DMS53 treated with DMSO at 0.1 percent for 48 hours (cell line): ENCODE measurements at regions not wholly inside any gene's neighbourhood (a gene's known extent, or its start where the extent isn't known, plus 50 kb on each side); places are given as distances from the start of the nearest gene placed in this dataset.
"Not testable (repeated sequence)": the region's sequence is repeated elsewhere in the genome, so short reads cannot be mapped to it uniquely, and the experiment has no call there.

Source experiments
- DNase-seq: peaks from one replicate; lab custom pipeline; 2025; ENCODE audit not compliant: unreplicated experiment; lab: John Stamatoyannopoulos, UW

- no peak for DNase-seq
These were observed 106.8 kb upstream of the GPBP1 start for GRCh38 chr5:57066924-57067596.

GRCh38 chr5:57067597-57067924 is 106.3 kb upstream of the GPBP1 start:
- no peak for DNase-seq

DNA sequence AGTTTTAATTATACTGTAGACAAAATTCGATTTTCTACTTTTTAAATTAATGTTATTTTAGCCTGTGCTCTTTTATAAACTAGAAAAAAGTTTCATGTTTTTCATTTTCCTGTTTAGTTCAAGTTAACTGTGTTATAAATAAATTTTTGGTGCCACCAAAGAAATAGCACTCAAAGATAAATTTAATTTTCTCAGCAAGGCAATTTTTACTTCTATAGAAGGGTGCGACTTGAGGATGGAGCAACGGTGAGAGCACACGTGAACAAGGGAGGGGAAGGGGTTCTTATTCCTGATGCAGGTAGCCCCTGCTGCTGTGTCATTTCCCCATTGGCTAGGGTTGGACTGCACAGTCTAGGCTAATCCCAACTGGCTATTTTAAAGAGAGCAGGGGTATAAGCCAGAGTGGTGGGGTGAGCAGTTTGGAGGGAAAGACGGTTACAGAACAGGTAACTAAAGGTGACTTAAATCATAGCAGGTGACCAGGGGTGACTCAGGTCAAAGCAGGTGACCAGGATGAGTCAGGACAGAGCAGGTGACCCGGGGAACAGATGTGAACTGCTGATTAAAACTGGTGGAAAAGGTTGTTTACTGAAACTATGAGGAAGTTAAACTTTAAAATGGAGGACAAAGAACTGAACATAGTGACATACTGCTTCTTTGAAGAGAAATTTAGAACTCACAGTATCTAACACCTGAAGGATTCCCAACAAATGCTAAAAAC is 104.6 kb upstream of the GPBP1 start:
- peak; percentile 56 for DNase-seq

- no peak for DNase-seq
These were observed 101.5 kb upstream of the GPBP1 start for GRCh38 chr5:57072218-57072892.

GRCh38 chr5:57082441-57083067 is 91.3 kb upstream of the GPBP1 start:
- peak; percentile 33 for DNase-seq

GRCh38 chr5:57085306-57086081 is 88.4 kb upstream of the GPBP1 start:
- DNase-seq: no peak

DNA sequence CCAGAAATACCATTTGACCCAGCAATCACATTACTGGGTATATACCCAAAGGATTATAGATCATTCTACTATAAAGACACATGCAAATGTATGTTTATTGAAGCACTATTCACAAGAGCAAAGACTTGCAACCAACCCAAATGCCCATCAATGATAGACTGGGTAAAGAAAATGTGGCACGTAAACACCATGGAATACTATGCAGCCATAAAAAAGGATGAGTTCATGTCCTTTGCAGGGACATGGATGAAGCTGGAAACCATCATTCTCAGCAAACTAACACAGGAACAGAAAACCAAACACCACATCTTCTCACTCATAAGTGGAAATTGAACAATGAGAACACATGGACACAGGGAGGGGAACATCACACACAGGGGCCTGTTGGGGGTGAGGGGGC is 85.9 kb upstream of the GPBP1 start:
- not testable (repeated sequence) for DNase-seq

DNA sequence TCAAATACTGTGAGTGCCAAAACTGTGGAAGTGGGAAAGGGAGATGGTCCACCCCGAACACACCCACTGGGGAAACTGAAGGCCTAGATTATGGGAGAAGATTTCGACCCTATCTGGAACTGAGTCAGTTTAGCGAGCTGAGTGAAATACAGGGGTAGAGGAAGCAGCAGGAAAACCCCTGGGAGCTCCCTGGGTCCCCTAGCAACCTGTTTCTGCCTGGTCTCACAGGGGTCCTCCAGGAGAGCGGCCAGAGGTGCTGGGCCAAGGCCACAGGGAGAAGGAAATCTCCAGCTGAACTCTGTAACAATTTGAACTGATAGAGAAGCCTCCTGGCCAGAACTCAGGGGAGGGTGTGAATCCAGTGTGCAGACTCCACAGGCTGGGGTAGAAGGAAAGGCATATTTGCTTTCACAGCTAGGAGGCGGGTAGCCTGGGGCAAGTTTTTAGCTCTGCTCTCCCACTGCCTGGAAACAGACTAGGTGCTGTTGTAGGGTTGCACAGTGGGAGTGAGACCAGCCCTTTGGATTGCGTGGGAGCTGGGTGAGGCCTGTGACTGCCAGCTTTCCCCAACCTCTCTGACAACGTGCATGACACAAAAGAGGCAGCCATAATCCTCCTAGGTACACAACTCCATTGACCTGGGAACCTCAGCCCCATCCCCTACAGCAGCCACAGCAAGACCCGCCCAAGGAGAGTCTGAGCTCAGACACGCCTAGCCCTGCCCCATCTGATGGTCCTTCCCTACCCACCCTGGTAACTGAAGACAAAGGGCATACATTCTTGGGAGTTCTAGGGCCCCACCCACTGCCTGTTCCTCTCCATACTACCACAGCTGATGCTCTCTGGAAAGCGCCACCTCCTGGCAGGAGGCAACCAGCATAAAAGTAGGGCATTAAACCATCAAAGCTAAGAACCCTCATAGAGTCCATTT is 78.8 kb upstream of the GPBP1 start:
- no peak for DNase-seq

DNA sequence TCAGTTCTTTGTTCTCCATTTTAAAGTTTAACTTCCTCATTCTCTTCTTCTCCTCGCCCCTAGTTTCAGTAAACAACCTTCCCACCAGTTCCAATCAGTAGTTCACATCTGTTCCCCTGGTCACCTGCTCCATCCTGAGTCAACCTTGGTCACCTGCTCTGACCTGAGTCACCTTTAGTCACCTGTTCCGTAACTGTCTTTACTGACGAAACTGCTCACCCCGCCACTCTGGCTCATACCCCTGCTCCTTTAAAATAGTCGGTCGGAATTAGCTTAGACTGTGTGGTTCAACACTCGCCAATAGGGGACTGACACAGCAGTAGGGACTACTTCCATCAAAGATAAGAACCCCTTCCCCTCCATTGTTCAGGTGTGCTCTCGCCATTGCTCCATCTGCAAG is 76.3 kb upstream of the GPBP1 start:
- DNase-seq: no peak

DNA sequence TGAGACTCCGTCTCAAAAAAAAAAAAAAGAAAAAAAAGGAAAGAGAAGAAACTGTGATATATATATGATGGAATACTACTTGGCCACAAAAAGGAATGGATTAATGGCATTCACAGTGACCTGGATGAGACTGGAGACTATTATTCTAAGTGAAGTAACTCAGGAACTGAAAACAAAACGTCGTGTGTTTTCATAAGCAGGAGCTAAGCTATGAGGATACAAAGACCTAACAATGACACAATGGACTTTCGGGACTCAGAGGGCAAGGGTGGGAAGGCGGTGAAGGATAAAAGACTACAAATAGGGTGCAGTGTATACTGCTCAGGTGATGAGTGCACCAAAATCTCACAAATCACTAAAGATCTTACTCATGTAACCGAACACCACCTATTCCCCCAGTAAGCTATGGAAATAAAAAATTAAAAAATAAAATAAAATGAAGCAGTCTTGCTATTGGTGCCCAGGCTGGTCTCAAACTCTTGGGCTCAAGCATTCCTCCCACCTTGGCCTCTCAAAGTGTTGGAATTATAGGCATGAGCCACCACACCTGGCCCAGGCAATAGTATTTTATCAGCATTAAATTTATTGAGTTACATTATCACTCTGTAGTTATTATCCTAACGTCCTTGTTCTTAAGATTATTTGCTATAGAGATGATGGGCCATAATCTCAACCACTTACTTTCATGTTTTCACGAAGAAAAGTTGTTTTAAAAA is 71.5 kb upstream of the GPBP1 start:
- no peak for DNase-seq

GRCh38 chr5:57102905-57103255 is 71.0 kb upstream of the GPBP1 start:
- DNase-seq: no peak

DNA sequence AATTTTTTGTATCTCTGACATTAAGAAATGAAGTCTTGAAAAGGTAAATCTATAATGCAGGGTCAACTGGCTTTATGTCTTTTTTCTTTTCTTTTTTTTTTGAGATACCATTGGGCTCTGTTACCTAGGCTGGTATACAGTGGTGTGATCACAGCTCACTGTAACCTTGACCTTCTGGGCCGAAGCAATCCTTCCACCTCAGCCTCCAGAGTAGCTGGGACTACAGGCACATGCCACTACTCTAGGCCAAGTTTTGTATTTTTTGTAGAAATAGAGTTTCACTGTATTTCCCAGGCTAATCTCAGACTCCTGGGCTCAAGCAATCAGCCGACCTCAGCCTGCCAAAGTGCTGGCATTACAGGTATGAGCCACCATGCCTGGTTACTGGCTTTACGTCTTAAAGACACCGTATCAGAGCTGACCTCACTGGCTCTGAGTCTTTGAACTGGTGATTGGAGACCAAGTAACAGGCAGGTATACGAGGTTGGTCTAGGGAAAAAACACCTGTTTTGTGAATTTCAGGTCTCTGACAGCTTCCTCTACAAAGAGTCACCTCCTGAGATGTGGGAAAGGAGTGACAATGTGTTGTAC is 70.4 kb upstream of the GPBP1 start:
- DNase-seq: no peak

- DNase-seq: no peak
These were observed 67.2 kb upstream of the GPBP1 start for GRCh38 chr5:57106661-57107060.

GRCh38 chr5:57111993-57112392 is 61.9 kb upstream of the GPBP1 start:
- no peak for DNase-seq

DNA sequence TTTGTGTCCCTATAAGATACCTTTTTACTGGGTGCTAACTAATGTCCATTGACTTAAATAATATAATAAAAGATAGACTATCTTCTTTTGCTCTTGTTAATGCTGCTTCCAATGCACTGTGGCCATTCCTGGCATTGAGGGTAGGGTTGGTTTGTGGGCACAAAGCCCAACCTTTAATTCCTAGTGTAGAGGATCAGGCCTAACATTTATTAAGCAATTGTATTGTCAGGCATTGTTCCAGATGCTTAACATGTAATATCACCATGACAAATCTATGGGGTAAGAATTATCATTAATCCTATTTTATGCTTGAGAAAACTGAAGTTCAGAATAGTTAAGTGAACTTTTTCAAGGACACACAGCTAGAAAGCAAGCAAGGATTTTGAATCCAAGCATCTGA is 60.4 kb upstream of the GPBP1 start:
- no peak for DNase-seq

DNA sequence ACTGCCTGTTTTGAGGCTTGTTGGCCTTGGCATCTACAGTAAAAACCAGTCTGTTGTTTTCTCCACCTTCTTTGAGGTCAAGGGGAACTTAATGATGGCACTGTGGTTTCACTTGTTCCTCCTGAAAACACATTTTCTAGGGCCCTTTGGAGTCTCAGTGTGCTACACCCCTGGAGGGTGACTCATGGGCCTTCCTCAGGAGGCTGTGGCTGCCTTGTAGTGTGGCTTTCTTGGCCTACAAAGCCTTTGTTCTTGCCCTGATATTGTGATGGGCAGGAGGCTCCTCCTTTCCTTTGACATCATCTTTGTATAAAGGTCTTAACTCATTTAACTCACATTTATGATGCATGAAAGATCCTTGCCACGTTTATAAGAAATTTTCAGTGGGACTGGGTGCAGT is 56.3 kb upstream of the GPBP1 start:
- no peak for DNase-seq

GRCh38 chr5:57119031-57119430 is 54.8 kb upstream of the GPBP1 start:
- DNase-seq: no peak

GRCh38 chr5:57124014-57124413 is 49.8 kb upstream of the GPBP1 start:
- no peak for DNase-seq
